Osteocyte (in vitro differentiated cells): ENCODE measurements at regions not wholly inside any gene's neighbourhood (a gene's known extent, or its start where the extent isn't known, plus 50 kb on each side); places are given as distances from the start of the nearest gene placed in this dataset.

Experiments
- DNase-seq: peaks from one replicate; pipeline ENCODE4 v3.0.0; 2021; ENCODE audit warnings: mixed read lengths; ENCODE audit not compliant: unreplicated experiment; ENCODE audit errors: extremely low spot score
- H3K27ac Mint-ChIP-seq: one replicate; pipeline ENCODE4 v1.8.0; 2021; ENCODE audit warnings: mild to moderate bottlenecking, mixed read lengths; ENCODE audit not compliant: unreplicated experiment
- H3K27me3 Mint-ChIP-seq: one replicate; pipeline ENCODE4 v1.8.0; 2021; ENCODE audit warnings: mixed read lengths; ENCODE audit not compliant: unreplicated experiment
- H3K36me3 Mint-ChIP-seq: one replicate; pipeline ENCODE4 v1.8.0; 2021; ENCODE audit warnings: mixed read lengths; ENCODE audit not compliant: unreplicated experiment
- H3K4me1 Mint-ChIP-seq: one replicate; pipeline ENCODE4 v1.8.0; 2021; ENCODE audit warnings: mixed read lengths; ENCODE audit not compliant: unreplicated experiment
- H3K4me3 Mint-ChIP-seq: one replicate; pipeline ENCODE4 v1.8.0; 2021; ENCODE audit warnings: mild to moderate bottlenecking, moderate library complexity, mixed read lengths; ENCODE audit not compliant: unreplicated experiment
- H3K9me3 Mint-ChIP-seq: one replicate; pipeline ENCODE4 v1.8.0; 2021; ENCODE audit warnings: mixed read lengths; ENCODE audit not compliant: unreplicated experiment
- CTCF ChIP-seq: fragments of 200-600 bp; sonication (generic); IDR thresholded peaks from 2 replicates; pipeline ENCODE4 v1.5.0; 2021; ENCODE audit warnings: antibody characterized with exemption, mild to moderate bottlenecking, moderate library complexity

GRCh38 chr19:23065306-23065705, 51.5 kb upstream of the ZNF730 start:
- H3K27ac Mint-ChIP-seq = no peak overlapping the region
- TF ChIP-seq CTCF = no peak
- DNase-seq = no peak
- H3K9me3 Mint-ChIP-seq = peaks cover 51% of the 10 kb centered on the region
- no peaks in the 10 kb centered on the region for H3K36me3 Mint-ChIP-seq
- H3K4me3 Mint-ChIP-seq = no peak overlapping the region
- H3K4me1 Mint-ChIP-seq = no peaks in the 10 kb centered on the region
- no peaks in the 10 kb centered on the region for H3K27me3 Mint-ChIP-seq

- H3K27ac Mint-ChIP-seq = no peak overlapping the region
- no peak overlapping the region for H3K4me3 Mint-ChIP-seq
- no peaks in the 10 kb centered on the region for H3K4me1 Mint-ChIP-seq
- H3K36me3 Mint-ChIP-seq = no peaks in the 10 kb centered on the region
- TF ChIP-seq CTCF = no peak
- no peaks in the 10 kb centered on the region for H3K27me3 Mint-ChIP-seq
- DNase-seq = no peak
- peaks cover 57% of the 10 kb centered on the region for H3K9me3 Mint-ChIP-seq
Observed at GRCh38 chr19:23062921-23063320, 53.9 kb upstream of the ZNF730 start.

GRCh38 chr19:23060016-23060415, 56.8 kb upstream of the ZNF730 start:
- peaks cover 55% of the 10 kb centered on the region for H3K9me3 Mint-ChIP-seq
- DNase-seq = no peak
- no peaks in the 10 kb centered on the region for H3K36me3 Mint-ChIP-seq
- H3K27me3 Mint-ChIP-seq = no peaks in the 10 kb centered on the region
- H3K4me1 Mint-ChIP-seq = no peaks in the 10 kb centered on the region
- no peak overlapping the region for H3K4me3 Mint-ChIP-seq
- TF ChIP-seq CTCF = no peak
- H3K27ac Mint-ChIP-seq = no peak overlapping the region

- Mint-ChIP-seq H3K27ac (no peak overlapping the region), H3K27me3 (no peaks in the 10 kb centered on the region), H3K4me3 (no peak overlapping the region), H3K9me3 (peaks cover 64% of the 10 kb centered on the region), H3K4me1 (no peaks in the 10 kb centered on the region), H3K36me3 (no peaks in the 10 kb centered on the region)
- no peak for TF ChIP-seq CTCF
- DNase-seq = no peak
Observed at GRCh38 chr19:23056516-23056915, 53.5 kb upstream of the ZNF728 start.

- DNase-seq = no peak
- Mint-ChIP-seq H3K4me3 (no peak overlapping the region), H3K9me3 (peaks cover 66% of the 10 kb centered on the region), H3K36me3 (no peaks in the 10 kb centered on the region), H3K27ac (no peak overlapping the region), H3K4me1 (no peaks in the 10 kb centered on the region), H3K27me3 (no peaks in the 10 kb centered on the region)
- TF ChIP-seq CTCF = no peak
Observed at GRCh38 chr19:23055946-23056345, 53.0 kb upstream of the ZNF728 start.
